Endometrial microvascular endothelial cells (primary cell): ENCODE measurements at regions not wholly inside any gene's neighbourhood (a gene's known extent, or its start where the extent isn't known, plus 50 kb on each side); places are given as distances from the start of the nearest gene placed in this dataset.
"Not testable (repeated sequence)": the region's sequence is repeated elsewhere in the genome, so short reads cannot be mapped to it uniquely, and the experiment has no call there.

Experiments
- in situ Hi-C: cut with HindIII; loops from 2 replicates; pipeline ENCODE4 v1.10.0; 2017; ENCODE audit warnings: low sequenced_read_pairs, low pct_unique_long_range_greater_than_20kb; ENCODE audit errors: inconsistent ontology term

DNA sequence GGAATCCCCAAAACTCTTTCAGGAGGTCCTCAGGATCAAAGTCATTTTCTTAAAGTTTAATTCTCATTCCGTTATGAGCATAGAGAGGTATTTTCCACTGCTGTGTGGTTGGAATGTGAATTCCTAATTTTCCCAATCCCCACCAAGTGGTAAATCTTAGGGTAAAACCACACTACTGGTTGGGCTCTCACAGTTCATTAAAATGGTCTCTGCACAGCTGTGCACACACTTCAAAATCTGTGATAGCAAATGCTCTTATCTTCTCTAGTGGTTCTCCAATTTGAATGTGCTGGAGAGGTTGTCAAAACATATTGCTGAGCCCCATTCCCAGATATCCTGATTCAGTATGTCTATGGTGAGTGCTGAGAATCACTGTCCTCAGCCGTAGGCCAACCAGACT is 189.1 kb downstream of the BMP4 start:
- in situ Hi-C loops = no loop called here

DNA sequence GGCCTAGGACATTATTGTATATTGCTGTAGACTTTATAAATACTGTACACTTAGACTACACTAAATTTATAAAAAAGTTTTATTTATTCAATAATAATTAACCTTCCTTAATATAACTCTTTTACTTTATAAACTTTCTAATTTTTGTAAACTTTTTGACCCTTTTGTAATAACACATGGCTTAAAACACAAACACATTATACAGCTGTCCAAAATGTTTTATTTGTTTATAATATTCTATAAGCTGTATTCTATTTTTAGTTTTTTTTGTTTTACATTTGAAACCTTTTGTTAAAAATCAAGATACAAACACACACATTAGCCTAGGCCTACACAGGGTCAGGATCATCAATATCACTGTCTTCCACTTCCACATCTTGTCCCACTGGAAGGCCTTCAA is 190.0 kb downstream of the BMP4 start:
- in situ Hi-C loops = no loop called here

DNA sequence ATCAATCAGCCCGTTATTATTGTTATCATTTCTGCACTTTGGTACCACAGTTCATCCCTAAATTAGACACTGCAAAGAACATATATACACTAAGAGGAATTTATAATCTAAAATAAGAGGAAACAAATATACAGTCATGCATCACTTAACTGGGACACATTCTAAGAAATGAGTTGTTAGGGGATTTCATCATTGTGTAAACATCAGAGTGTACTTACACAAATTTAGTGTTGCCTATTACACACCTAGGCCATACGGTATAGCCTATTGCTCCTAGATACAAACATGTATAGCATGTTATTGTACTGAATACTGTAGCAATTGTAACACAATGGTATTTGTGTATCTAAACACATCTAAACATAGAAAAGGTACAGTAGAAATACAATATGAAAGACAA is 190.5 kb downstream of the BMP4 start:
- in situ Hi-C loops = no loop called here

DNA sequence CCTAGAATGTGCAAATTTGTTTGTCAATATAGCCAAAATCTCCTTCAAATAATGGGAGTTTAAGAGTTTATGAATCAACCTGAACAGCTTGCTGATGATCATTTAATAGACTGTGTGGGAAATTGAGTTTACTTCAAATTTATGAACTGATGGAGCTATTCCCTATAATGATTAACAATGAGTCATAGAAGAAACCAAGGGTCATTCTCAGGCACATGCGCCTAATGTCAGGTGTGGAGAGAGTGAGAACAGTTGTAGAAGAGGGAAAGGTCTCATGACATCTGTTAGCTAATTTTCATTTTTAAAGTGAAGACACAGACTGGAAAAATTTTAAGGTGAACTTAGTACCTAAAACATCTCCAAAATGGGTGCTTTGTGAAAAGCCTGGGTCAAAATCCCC is 191.8 kb downstream of the BMP4 start:
- in situ Hi-C loops = no loop called here

DNA sequence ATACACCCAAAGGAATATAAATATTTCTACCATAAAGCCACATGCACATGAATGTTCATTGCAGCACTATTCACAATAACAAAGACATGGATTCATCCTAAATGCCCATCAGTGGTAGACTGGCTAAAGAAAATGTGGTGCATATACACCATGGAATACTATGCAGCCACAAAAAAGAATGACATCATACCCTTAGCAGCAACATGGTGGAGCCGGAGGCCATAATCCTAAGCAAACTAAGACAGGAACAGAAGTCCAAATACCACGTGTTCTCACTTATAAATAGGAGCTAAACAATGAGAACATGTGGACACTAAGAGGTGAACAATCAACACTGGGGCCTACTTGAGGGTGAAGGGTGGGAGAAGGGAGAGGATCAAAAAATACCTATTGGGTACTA is 198.5 kb downstream of the BMP4 start:
- in situ Hi-C loops = no loop called here

DNA sequence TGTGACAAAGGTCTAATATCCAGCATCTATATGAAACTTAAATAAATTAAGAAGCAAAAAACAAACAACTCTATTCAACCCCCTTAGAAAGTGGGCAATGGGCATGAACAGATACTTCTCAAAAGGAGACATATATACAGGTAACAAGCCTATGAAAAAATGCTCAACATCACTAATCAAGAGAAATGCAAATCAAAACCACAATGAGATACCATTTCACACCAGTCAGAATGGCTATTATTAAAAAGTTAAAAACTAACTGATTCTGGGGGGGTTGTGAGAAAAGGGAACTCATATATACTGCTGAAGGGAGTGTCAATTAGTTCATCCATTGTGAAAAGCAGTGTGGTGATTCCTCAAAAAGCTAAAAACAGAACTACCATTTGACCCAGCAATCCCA is 198.9 kb downstream of the BMP4 start:
- in situ Hi-C loops = no loop called here

DNA sequence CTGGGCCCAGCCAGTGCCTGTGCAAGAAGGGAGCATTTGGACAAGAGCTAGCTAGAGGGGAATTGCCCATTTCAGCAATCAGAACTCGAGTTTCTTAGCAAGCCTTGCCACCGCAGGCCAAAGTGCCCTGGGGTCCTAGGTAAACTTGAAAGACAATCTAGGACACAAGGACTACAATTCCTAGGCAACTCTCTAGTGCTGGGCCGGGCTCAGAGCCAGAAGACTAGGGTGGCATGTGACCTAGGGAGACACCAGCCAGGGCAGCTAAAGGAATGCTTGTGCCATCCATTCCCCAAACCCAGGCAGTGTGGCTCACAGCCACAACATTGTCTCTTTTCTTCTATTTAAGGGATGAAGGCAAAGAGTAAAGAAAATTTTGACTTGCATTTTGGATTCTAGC is 205.0 kb downstream of the BMP4 start:
- in situ Hi-C loops = no loop called here

DNA sequence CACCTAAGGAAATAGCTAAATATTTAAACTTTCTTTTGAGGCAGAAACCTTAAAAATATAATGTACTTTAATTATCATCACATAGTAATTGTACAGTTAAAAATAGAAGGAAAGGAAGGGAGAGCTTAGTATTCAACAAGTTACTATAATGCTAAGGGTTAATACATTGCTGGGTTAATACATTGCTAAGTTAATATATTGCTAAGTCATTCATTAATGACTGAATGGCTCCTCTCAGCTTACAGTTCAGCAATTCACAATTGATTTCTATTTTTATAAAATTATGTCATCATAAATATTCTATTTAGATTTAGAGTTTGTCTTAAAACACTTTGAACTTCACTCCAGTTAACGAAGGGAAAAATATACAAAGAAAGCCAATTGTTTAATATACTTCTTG is 207.9 kb downstream of the BMP4 start:
- in situ Hi-C loops = no loop called here

DNA sequence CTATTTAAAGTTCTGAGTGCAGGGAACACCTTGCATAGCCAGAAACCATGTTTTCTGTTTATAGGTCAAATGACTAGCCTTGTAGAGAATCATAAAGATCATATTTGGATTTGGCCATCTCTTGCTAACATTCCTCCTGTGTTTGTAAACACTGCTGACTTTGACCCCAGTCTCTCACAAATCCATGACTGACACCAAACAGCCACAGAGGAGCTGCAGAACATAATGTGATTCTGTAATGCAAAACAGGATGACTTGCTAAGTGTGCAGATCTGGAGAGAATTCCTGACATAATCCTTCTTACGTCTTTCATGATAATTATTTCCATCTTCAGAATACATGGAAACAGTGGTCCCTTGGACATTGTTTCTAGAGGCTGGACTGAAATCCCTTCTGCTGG is 211.8 kb downstream of the BMP4 start:
- in situ Hi-C loops = no loop called here

DNA sequence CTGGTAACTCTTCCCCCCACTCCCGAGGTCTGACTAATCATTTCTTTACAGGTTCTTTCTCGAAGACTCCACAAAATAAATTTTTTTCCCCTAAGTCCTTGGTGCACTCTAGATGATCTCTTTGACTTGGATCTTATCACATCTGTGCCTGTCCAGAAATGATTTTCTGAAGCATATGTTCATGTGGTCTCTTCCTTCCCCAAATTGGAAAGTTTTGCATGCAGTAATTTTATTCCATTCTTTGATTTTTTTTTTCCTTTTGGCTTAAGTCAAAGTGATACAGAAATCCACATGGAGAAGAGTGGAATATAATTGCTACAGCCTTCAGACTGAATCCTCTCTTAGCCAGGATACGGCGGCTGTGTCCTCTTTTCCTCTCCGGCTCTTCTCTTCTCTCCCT is 213.3 kb downstream of the BMP4 start:
- in situ Hi-C loops = no loop called here

DNA sequence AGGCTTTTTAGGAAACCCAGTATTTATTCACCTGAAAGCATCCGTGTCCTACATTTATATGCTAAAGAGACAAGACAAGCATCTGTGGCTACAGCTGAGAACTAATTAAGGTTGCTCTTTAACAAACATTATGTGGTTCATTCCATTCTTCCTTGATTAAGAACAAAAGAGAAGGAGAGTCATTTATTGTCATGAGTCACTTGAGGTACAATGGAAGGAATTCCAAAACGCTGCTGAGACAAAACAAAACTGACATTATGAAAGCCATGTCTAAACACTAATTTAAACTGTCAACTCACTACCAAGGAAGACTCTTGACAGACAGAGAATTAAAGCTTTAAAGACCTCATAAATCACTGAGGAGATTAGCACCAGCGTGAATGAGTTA is 214.4 kb downstream of the BMP4 start:
- in situ Hi-C loops = no loop called here

DNA sequence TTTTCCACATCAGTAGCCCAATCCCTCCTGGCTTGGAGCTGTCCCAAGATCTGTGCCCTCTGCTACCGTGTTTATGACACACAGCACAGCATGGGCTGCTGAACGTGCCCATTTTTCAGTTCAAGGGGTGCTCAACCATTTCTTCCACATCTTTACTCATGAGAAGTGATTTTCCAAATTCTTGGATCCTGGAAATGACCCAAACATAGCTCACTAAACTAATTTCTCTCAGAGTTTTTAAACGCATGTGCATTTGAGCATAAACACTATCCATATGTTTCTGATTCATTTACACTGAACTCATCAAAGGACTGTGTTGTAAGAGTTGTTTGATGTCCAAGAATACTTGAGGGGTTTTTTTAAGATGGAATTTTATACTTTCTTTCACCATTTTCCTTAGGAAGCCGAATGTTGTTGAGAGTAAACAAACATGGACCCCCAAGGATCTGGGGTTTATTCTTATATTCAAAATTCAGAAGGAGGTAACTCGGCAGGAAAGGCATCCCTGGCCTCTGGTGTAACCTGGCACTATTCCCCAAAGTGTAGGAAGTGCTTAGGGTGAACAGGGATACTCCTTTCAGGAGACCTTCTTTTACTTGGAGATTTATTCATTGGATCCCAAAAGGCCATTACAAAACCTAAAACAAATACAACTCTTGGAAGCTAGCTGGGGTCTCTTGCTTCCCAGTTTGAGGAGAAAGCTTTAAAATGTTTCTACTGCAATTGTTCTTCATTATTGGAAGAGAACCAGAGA is 215.0 kb downstream of the BMP4 start:
- in situ Hi-C loops = no loop called here

DNA sequence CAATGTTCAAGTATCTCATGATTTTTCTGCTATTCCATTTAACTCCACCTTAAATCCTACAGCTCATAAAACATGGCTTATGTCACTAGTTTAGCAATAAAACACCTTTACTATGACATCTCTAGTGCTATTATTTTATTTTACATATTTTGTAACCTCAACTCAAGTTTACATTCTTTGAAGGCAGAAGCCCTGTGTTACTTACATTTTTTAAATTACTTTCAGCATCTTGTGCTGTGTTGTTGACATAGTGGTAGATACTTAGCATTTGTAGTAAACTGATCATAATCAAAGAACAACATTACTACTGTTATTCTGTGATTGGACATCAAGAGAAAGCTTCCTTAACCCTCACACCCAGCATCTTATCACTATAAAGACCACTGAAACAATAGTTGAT is 216.1 kb downstream of the BMP4 start:
- in situ Hi-C loops = no loop called here

DNA sequence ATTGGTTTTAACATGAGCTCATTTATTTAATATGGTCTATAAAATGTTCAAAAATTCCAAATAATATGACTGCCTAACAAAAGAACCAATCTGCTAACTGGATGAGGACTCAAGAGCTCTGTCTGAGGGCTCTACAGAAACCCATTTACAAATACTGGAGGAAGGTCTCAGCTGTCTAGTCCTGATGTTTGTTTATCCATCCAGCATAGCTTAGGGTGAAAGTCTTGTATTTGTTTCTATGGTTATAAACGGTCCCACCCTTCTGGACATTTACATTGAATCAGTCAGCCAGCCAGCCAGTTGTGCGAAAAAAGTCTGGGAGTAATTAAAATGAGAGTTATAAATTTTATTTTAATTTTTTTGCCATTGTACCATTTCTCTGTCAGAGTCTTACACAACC is 220.7 kb downstream of the BMP4 start:
- in situ Hi-C loops = no loop called here

DNA sequence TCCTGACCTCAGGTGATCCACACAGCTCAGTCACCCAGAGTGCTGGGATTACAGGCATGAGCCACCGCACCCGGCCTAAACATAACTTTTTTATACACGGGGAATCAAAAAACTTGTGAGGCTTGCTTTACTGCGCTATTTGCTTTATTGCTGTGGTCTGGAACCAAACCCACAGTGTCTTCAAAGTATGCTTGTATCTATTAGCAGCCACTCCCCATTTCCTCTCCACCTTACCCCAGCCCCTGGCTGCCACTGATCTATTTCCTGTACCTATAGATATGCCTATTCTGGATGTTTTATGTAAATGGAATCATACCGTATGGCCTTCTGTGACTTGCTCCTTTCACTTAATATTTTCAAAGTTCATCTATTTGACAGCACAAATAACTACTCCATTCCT is 233.4 kb downstream of the BMP4 start:
- in situ Hi-C loops = no loop called here

DNA sequence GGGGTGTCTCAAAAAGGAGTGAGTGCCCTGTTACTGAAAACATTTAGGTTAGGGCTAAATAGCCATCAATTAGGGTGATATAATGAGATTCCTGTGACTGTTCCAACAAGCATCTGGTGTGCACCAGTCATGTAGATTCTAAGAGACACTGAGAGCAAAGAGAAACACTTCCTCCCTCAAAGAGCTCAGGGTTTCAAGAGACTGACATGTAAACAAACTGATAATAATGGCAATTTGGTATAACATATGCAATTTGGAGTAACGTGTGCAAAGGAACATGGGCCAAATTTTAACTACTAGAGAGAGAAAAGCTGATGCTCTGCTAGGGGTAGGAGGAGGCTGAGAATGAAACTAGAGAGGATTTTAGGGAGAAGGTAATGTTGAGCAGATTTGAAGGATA is 237.1 kb downstream of the BMP4 start:
- in situ Hi-C loops = no loop called here

DNA sequence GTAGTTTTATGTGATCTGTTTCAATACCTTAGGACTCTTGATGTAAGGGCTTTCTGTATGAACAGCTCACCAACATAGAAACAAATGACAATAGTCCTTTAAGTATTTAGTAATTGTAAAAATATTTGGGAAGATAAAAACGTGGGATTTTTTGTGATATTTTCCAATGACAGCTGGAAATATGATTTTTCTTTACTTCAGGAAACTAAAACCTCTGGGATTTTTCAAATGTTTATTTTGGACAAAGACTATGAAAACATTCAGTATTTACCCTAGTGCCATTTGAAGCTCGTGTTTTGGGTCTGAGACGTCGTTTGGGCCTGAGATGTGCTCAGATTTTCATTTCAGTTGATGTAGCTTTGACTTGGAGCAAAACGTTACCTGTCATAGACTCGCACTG is 240.0 kb downstream of the BMP4 start:
- in situ Hi-C loops = no loop called here

DNA sequence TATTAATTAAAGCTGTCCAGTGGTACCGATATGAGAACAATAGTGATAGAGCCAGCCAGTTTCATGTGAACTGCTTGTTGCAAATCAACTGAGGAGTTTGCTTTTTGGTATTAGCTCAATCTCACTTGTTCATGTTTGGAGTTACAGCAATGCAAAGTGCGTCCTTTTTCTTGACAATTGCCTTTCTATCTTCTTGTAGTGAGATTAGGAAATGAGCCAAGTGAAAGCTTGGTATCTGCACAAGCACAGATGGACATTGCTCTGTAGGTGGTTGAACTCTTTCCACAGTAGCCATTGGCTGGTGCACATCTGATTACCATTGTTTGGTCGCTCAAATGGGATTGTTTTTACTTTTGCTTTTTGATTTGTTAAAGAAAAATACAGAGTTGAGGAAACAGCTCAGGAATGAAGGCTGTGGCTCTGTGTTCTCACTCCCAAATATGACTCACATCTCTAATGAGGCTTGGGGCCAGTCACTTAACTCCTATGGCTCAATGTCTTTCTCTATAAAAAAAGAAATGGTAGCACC is 241.4 kb downstream of the BMP4 start:
- in situ Hi-C loops = no loop called here

DNA sequence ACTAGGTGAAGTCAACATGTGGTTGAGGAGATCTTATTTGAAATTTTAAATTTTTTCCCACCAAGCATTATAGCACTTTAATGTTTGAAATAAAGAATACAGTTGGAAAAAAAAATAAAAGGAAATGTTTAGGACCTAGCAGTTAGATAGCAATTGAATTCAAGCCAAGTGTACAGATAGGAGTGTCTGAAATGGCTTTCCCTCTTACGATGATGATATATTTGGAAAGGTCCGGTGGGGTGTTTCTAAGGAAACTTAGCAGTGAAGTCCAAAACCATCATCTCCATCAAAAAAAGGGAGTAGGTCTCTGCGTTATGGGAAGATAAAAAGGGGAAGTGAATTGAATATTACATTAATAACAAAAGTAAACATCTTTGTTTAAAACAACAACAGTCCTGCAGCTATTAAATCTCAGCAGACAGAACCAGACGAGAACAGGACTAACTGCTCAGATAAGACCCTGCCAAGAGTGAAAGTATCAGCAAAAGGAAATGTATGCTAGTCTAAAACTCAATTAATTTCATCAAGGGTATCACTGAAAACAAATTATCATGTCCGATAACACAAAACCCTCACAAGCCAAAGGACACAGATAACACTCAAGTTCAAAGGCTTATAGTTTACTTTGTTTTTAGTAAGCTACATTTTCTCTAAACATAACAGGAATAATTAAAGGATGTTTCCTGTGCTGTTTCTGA is 242.0 kb downstream of the BMP4 start:
- in situ Hi-C loops = no loop called here

DNA sequence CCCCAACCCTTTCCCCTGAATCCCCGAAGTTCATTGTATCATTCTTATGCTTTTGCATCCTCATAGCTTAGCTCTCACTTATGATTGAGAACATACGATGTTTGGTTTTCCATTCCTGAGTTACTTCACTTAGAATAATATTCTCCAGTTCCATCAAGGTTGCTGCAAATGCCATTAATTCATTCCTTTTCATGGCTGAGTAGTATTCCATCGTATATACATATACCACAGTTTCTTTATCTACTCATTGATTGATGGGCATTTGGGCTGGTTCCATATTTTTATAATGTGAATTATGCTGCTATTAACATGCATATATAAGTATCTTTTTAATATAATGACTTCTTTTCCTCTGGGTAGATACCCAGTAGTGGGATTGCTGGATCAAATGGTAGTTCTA is 243.7 kb downstream of the BMP4 start:
- in situ Hi-C loops = not testable (repeated sequence)

DNA sequence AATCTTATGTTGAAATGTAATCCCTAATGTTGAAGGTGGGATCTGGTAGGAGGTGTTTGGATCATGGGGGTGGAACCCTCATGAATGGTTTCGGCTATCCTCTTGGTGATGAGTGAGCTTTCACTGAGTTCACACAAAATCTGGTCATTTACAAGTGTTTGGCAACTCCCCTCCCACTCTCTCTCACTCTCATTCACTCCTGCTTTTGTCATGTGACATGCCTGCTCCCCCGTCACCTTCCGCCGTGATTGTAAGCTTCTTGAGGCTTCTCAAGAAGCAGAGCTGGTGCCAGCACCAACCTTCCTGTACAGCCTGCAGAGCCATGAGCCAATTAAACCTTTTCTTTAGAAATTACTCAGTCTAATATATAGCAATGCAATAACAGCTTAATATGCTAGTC is 245.4 kb downstream of the BMP4 start:
- in situ Hi-C loops = no loop called here
